ENCODE measurements at regions not wholly inside any gene's neighbourhood (a gene's known extent, or its start where the extent isn't known, plus 50 kb on each side); places are given as distances from the start of the nearest gene placed in this dataset.
"Not testable (repeated sequence)": the region's sequence is repeated elsewhere in the genome, so short reads cannot be mapped to it uniquely, and the experiment has no call there.

DNA sequence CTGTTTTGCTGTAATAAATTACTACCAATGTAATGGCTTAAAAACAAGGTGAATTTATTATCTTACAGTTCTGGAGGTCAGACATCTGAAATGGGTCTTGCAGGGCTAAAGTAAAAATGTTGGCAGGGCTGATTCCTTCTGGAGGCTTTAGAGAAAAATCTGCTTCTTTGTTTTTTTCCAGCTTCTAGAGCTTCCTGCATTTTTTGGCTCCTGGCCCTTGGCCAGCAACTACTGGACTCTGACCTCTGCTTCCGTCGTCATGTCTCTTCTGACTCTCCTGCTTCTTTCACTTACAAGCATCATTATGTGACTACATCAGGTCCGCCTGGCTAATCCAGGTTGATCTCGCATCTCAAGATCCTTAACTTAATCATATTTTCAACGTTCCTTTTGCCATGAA is 350.9 kb downstream of the S1PR1 start:
- DNase-seq: no peak

DNA sequence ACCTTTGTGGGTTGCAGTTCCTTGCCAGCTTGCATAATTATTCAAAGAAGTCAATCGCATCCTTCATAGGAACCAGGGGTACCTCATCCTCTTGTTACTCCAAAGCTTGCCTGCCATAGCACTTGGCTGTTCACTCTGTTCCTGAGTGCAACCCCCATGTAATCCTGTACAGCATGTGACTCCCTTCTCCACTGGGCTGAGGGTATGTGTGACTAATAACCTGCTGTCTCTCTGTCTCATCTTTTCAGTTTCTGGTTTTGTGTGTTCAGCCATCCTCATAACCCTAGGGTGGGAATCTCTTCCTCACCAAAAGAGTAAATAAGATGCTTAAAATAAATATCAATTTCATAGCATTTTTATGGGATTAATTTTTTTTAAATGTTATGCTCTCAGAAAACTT is 351.9 kb downstream of the S1PR1 start:
- no peak for DNase-seq

DNA sequence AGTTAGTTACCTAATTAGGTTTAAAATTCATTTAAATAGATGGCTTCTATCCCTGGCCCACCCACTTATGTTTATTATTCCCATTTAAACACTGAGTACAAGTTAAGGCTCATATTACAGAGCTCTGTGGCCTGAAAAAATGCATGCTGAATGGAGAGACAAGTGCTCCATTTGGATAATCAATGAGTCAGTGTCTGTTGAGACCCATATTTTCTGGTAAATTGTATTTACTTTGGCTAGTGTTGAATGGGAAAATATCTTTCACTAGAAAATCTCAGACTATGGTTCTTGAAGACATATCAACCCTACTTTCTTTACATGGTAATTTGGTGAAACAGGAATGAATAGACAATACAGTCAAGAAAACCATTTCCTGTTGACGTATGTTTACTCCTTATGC is 356.0 kb downstream of the S1PR1 start:
- DNase-seq: no peak

DNA sequence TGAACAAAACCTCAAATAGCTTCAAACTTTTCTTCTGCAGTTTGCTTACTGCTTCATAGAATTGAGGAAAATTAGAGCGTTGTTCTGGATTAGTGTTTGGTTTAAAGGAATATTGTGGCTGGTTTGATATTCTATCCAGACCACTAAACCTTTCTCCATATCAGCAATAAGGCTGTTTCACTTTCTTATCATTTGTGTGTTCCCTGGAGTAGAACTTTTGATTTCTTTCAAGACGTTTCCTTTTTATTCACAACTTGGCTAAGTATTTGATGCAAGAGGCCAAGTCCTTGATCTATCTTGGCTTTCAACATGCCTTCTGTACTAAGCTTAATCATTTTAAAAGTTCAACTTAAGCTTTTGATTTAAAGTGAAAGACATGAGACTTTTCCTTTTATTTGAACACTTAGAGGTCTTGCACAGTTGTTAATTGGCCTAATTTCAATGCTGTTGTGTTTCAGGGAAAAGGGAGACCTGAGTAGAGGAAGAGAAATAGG is 359.1 kb downstream of the S1PR1 start:
- DNase-seq: no peak

DNA sequence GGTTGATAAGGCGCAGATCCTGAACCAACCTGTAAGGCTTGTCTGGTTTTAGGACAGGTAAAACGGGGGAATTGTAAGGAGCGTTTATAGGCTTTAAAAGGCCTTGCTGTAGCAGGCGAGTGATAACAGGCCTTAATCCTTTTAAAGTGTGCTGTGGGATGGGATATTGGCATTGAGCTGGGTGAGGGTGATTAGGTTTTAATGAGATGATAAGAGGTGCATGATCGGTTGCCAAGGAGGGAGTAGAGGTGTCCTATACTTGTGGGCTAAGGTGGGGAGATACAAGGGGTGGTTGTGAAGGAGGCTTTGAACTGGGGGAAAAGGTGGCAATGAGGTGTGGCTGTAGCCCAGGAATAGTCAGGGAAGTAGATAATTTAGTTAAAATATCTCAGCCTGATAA is 363.8 kb downstream of the S1PR1 start:
- not testable (repeated sequence) for DNase-seq

DNA sequence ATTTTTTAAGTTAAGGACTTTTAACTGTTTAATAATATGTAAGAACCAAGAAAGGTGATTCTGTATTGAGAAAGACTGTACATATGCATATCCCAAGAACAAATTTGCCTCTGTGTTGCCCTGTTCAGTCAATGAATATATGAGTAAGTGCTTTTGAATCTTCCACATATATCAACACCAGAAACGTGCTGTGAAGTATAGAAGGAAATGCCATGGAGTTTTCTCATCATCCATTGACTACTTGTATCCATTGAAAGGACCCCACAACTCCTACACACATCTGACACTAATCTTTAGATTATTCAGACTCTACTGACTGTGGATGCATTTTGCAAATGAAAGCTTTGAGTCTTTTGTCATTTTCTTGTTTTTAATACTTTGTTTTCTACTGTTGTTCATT is 366.9 kb downstream of the S1PR1 start:
- no peak for DNase-seq

DNA sequence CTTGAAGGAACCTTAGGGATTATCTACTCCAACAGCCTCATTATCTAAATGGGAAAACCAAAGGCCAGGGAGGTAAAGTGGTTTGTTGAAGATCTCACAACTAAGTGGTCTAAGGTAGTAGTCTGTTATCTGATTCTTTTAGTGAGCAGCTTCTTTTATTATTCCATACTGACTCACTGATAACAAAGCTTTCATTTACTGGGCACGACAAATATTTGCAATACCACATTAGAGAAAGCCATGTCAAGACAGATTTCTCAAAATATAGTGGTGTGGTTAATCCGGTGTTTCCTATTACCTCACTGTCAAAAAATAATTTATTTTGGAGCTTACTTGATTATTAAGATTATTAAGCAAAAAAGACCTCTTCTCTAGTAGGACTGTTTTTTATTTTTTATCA is 369.1 kb downstream of the S1PR1 start:
- no peak for DNase-seq

DNA sequence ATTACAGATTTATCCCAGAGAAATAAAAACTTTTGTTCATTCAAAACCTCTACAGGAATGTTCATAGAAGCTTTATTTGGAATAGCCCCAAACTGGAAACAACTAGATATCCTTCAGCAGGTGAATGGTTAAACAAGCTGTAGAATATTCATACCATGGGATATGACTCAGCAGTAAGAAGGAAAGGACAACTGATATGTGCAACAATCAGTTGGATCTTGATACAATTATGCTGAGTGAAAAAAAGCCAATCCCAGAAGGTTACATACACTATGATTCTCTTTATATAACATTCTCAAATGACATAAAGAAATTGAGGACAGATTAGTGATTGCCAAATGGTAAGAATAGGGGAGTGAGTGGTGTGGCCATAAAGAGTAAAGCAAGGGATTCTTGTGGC is 376.7 kb downstream of the S1PR1 start:
- peak in 1 of 2 experiments; percentile 13 for DNase-seq

DNA sequence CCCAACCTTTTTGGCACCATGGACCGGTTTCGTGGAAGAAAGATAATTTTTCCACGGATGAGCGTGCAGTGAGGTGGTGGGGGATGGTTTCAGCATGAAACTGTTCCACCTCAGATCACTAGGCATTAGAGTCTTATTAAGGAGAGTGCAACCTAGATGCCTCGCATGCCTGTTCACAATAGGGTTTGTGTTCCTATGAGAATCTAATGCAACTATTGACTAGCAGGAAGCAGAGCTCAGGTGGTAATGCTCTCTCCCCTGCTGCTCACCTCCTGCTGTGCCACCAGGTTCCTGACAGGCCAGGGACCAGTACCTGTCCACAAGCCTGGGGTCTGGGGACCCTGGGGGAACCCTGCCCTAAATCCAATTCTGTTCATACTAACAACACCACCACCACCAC is 377.8 kb downstream of the OLFM3 start:
- no peak for DNase-seq

DNA sequence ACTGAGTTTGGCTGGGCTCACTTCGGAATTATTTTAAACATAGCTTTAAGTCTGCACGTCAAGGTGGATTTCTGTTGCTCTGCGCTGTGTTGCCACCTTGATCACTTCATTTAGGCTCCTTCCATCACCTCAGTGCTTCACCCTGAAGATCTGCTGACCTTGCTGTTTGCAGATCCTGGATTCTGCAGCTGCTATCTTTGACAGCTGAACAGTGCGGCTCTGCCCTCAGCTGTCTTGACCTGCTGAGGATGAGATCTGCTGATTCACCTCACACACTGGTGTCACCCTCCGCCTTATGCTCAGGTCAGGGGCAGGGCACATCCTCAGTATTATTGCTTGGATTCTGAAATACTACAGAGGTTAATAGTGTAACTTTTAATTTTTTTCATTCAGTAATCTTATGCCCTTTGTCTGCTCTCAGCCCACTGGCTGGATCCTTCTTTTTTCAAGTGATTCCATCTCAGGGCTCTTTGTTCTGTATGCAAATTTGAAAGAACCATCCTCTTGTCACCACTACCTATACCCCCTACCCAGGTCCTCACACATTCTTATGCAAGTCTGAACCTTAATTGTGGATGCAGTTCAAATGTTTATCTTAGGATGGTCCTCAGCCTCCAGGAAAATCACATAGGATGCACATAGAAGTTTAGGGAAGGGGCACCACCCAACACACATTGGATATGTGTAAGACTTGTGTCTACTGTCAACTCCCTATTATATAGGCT is 364.0 kb downstream of the OLFM3 start:
- no peak for DNase-seq

DNA sequence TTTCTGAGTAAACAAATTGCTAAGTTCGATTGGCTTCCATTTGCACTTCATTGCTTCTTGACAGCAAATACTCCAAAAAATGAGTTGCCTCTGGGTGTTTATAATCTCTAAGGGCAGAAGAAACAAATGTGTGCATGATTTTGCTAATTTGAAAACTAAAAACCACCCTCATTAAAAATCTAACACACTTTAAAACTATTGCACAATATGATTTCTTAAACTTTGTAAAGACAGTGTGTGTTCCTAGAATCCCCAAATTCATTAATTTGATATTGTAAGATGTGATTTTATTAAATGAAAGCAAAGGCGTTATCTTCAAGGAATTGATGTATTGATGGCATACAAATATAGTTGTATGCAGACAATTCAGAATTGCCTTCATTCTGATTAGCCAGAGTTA is 350.9 kb downstream of the OLFM3 start:
- DNase-seq: no peak

DNA sequence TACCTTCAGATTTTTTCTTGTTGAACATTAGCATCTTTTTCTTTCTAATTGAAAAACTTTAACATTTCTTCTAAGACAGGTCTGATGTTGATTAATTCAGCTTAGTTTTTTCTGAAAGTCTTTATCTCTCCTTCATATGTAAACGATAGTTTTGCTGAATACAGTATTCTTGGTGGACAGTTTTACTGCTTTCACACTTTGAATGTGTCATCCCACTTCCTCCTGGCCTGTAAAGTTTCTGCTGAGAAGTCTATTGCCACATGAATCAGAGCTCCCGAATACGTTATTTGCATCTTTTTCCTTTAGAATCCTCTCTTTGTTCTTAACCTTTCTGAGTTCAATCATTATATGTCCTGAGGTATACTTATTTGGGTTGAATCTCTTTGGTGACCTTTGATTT is 344.2 kb downstream of the OLFM3 start:
- no peak for DNase-seq

DNA sequence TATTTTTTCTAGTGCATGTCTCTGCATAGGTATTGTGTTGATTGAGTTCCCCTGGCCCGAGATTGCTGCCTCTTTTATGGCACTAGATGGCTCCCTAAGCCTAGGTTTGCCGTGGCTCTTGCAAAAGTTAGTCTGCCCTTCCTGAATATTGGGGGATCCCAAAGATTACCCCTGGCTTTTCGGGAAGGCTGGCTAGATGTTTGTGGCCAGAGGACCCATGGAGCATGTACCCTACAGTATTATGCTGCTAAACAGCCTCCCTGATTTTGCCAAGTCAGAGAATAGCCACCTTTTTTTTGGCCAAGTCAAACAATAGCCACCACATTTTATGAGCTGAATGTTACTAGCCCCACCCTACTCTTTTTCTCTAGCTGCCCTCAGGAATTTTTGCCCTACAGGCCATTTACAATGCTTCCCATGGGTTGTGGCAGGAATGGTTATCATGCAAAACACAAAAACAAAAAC is 343.2 kb downstream of the OLFM3 start:
- no peak for DNase-seq

DNA sequence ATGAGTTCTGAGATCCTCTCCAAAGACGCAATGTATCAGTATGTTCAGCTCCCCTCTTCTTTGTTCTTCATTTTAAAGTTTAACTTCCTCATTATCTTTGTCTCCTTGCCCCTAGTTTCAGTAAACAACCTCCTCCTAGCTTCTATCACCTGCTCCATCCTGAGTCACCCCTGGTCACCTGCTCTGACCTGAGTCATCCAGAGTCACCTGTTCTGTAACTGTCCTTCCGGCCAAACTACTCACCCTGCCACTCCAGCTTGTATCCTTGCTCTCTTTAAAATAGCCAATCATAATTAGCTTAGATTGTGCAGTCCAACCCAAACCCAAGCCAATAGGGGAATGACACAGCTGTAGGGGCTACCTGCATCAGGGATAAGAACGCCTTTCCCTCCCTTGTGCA is 332.0 kb downstream of the OLFM3 start:
- DNase-seq: no peak

DNA sequence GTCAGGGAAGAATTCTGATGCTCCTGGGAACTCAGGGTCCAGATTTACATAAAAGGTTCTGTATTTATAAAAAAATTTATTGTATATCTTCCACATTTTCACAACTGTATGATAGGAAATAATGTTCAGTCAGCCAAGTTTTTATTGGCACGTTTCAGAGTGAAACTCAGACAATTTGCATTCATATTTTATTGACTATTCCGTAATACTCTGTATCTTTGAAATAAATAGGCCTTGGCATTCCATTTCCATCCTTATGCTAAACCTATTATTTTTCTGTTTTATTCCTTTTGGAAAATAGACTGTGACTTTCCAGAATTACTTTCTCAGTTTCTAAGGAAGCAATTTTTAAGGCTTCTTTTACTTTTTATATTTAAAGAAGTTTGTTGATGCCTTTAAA is 329.0 kb downstream of the OLFM3 start:
- no peak for DNase-seq

DNA sequence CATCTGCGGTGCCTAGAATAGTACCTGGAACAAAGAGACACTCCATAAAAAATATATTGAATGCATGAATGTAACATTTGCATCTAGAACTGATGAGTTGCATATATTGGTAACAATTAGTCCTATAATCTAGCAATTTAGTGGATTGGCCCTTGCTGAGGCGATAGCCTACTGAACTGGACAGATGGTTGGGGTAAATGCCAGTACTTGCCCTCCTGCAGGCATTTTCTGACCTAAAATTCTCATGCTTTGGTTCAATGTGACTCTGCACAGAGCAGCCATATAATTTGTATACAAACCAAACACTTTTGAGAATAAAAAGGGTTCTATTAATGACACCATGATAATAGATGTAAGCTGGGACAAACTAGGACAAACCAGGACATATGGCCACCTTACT is 313.6 kb downstream of the OLFM3 start:
- no peak for DNase-seq

DNA sequence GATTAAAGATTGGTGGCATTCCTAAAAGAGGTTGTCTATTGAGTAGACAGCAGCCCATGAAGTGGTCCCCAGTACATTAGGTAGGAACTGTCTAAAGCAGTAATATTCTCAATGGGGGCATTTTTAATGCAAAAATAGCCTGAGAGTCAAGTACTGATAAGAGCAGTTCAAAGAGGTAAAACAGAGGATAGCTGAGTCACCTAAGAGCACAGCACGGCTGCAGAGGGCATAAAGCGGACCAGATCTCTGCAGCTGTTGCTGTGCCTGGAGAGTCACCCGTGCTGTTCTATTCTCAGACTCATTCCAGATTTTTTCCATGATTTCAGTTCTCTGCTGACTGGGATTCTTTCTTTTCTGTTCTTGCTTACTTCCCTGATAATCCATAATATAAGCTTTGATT is 313.2 kb downstream of the OLFM3 start:
- no peak for DNase-seq

DNA sequence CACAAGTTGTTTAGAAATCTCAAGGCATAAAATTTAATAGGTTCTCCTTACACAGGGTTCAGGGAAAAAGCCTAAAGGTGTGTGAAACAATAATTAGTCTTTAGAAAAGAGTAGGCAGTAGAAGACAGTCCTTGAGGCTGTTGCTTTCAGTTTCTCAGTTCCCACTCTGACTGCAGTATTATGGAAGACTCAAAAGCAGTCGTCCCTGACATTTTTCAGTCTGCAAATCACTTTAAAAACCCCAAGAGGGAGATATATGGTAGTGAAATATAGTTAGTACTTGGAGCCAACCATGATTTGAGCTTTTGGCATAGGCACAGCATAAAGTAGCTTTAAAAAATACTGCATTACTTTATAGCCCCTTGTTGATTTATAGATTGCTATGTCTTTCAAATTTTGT is 299.7 kb downstream of the OLFM3 start:
- peak in 1 of 2 experiments; percentile 2 for DNase-seq

DNA sequence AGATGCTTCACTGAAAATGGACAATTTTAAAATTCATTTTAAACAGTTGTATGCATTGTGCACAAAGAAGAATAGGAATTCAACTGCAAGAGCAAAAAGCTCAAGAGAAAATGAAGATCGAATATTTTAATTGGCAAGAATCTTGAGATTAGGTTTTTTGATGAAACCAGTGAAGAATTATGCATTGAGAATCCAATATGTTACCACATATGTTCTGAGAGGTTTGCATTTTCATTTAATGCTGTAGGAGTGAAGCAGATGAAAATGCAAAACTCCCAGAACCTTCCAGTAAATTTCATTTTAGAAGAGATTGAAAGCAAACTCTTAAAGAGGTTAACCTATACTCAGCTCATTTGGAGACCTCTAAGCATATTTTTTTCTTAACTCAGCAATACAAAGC is 298.0 kb downstream of the OLFM3 start:
- DNase-seq: no peak

DNA sequence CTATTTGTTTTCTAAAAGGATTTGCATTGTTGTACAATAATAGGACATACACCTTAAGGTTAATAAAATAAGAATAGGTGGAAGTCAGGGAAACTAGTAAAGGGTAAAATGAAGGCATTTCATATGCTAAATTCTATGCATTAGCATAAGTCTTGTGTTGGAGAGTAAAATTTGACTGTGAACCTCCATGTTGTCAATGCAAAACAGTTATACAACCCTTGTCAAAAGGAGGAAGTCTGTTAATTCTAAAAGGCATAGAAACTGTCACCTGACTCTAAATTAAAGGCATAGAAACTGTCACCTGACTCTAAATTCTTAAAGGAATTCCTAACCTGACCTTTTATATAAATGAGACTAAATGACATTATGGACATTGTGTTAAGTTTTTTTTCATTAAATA is 291.8 kb downstream of the OLFM3 start:
- no peak for DNase-seq

DNA sequence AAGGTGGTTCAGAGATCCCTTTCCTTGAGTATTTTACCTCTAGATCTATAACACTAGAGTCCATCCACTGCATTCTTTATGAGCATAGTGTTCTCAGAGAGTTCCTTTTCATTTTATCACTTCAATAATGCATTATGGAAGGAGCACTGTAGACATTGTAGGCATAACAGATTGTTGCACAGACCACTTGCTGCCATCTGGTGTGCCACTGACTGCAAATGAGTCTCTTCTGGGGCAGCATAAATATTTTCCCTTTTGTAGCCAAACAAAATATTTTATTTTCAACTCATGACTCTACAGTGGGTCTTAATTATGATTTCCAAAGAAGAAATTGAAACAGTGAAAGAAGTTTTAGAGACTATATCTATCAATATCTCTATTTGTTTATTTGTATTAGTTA is 290.4 kb downstream of the OLFM3 start:
- DNase-seq: no peak

DNA sequence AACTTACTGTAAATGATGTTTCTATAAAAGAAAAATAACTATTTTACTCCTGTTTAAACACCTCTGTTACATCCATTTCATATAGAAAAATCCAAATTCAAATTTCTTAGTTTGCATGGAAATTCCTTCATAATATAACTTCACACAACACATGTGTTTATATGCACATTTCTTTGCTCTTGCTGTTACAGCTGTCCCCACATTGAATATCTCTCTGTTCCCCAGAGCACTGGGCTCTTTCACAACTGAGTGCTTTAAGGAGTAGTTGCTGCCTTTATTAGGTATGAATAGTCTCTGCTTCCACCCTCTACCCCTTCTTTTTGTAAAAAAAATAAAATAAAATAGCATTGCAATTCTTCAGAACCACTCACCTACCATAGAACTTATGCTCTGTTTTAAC is 287.0 kb downstream of the OLFM3 start:
- DNase-seq: no peak

DNA sequence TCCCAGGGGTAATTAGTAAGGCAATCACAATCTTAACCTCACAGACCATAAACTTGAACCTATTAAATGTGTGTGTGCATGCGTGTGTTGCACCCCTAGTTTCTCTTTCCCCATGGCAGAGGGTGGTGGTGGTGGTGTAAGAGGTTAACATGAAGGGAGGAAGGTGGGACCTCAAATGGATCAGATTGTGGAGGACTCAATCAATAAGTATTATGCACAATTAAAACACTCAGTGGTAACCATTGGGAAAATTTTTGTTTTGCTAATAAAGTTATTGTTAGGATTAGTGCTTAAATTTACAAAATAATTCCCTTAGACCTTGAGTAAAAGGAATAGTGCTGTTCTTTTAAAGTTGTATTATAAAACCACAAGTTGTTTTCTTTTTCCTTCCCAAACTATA is 283.0 kb downstream of the OLFM3 start:
- DNase-seq: no peak

DNA sequence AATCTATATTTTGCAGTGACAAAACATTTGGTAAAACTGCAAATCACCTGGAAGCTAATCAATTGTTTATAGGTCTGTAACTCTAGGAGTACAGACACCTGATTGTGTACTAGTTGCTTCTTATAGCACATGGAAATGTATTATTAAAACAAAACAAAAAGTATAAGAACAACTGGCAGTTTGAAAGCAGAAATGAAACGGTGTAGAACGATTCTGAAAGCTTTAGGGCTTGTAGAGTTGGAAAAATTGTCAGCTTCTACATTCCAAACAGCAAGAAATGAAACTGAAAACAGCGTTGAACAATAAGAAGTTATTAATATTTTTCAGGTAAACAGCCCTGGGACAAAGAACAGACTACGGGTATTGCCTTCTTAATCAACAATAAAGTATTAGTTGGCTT is 273.3 kb downstream of the OLFM3 start:
- DNase-seq: no peak

DNA sequence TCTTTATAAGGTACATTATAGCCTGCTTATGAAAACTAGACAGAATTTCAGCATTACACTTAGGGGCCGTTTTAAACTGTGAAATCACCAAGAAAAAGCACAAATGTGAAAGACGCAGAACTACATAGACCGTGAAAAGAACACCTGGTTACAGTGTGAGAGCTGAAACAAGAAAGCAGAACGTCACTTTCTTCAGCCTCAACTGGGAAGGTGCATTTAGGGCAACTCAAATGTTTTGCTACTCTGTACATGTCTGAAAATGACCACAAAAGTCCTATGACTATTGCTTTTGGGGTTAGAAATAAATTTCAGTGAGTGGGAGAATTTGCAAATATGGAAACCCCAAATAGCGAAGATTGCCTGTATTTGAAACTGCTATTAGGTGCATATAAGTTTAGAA is 268.7 kb downstream of the OLFM3 start:
- DNase-seq: no peak
